Natural killer cell treated with Interleukin-12 subunit alpha and Interleukin-12 subunit beta and Interleukin-15 and Interleukin-18, amount 100 ng/mL, for 72 hours (primary cell): ENCODE measurements at regions not wholly inside any gene's neighbourhood (a gene's known extent, or its start where the extent isn't known, plus 50 kb on each side); places are given as distances from the start of the nearest gene placed in this dataset.
"Not testable (repeated sequence)": the region's sequence is repeated elsewhere in the genome, so short reads cannot be mapped to it uniquely, and the experiment has no call there.

Source experiments
- ATAC-seq, 2 donors: fragments of 150-1000 bp; cut with Tn5 transposase in 1 of 2; sonication (Bioruptor Pico), chemical (Tn5 transposase) in 1 of 2; 2 replicates each; pipeline ENCODE4 v1.10.0; 2021
- DNase-seq: peaks from one replicate; pipeline ENCODE4 v3.0.0; 2022; ENCODE audit warnings: low spot score
- H3K27ac Mint-ChIP-seq, 2 donors: 1 replicate in 1 of 2; 2 replicates in 1 of 2; pipeline ENCODE4 v1.8.0; 2022; ENCODE audit warnings: mixed read lengths in 2 of 2, mild to moderate bottlenecking in 1 of 2, moderate library complexity in 1 of 2
- H3K27me3 Mint-ChIP-seq, 2 donors: 1 replicate in 1 of 2; 2 replicates in 1 of 2; pipeline ENCODE4 v1.8.0; 2022; ENCODE audit warnings: mixed read lengths in 2 of 2
- H3K36me3 Mint-ChIP-seq: one replicate; pipeline ENCODE4 v1.8.0; 2022; ENCODE audit warnings: mixed read lengths
- H3K4me1 Mint-ChIP-seq, 2 donors: 1 replicate in 1 of 2; 2 replicates in 1 of 2; pipeline ENCODE4 v1.8.0; 2022; ENCODE audit warnings: low read depth in 2 of 2, mixed read lengths in 2 of 2, mild to moderate bottlenecking in 1 of 2
- H3K4me3 Mint-ChIP-seq: one replicate; pipeline ENCODE4 v1.8.0; 2022; ENCODE audit warnings: mixed read lengths
- H3K9me3 Mint-ChIP-seq: 2 replicates; pipeline ENCODE4 v1.8.0; 2022; ENCODE audit warnings: mixed read lengths

- Mint-ChIP-seq H3K27me3 (no peaks in the 10 kb centered on the region), H3K9me3 (peaks cover 8% of the 10 kb centered on the region), H3K27ac (no peak overlapping the region), H3K4me1 (no peaks in the 10 kb centered on the region), H3K36me3 (no peaks in the 10 kb centered on the region), H3K4me3 (no peak overlapping the region)
- ATAC-seq (no peak), DNase-seq (no peak)
Measured at GRCh38 chr4:33940281-33940680, 2304.0 kb downstream of the ARAP2 start.

GRCh38 chr4:33941854-33942253 is 2302.5 kb downstream of the ARAP2 start:
- Mint-ChIP-seq H3K9me3 (peaks cover 8% of the 10 kb centered on the region), H3K4me1 (no peaks in the 10 kb centered on the region), H3K4me3 (no peak overlapping the region), H3K27ac (no peak overlapping the region), H3K27me3 (no peaks in the 10 kb centered on the region), H3K36me3 (no peaks in the 10 kb centered on the region)
- DNase-seq = no peak
- no peak for ATAC-seq

GRCh38 chr4:33948921-33949320 is 2295.4 kb downstream of the ARAP2 start:
- Mint-ChIP-seq H3K27ac (no peak overlapping the region), H3K4me3 (no peak overlapping the region), H3K9me3 (peaks cover 9% of the 10 kb centered on the region), H3K27me3 (no peaks in the 10 kb centered on the region), H3K4me1 (no peaks in the 10 kb centered on the region), H3K36me3 (no peaks in the 10 kb centered on the region)
- no peak for ATAC-seq
- no peak for DNase-seq

GRCh38 chr4:33953848-33954247 is 2290.5 kb downstream of the ARAP2 start:
- not testable (repeated sequence) for H3K4me1 Mint-ChIP-seq, H3K36me3 Mint-ChIP-seq, DNase-seq, ATAC-seq, H3K4me3 Mint-ChIP-seq, H3K27me3 Mint-ChIP-seq, H3K27ac Mint-ChIP-seq
- peaks cover 19% of the 10 kb centered on the region for H3K9me3 Mint-ChIP-seq

- no peak overlapping the region for H3K27ac Mint-ChIP-seq
- no peaks in the 10 kb centered on the region for H3K27me3 Mint-ChIP-seq
- H3K9me3 Mint-ChIP-seq = peaks cover 24% of the 10 kb centered on the region
- DNase-seq (no peak), ATAC-seq (peak; percentile 6 to 36)
- peaks cover 4% of the 10 kb centered on the region for H3K36me3 Mint-ChIP-seq
- no peak overlapping the region for H3K4me3 Mint-ChIP-seq
- no peaks in the 10 kb centered on the region for H3K4me1 Mint-ChIP-seq
Measured at GRCh38 chr4:33954759-33955158, 2289.6 kb downstream of the ARAP2 start.

GRCh38 chr4:33959519-33959918 is 2284.8 kb downstream of the ARAP2 start:
- Mint-ChIP-seq H3K4me3 (no peak overlapping the region), H3K9me3 (peaks cover 18% of the 10 kb centered on the region), H3K27me3 (no peaks in the 10 kb centered on the region), H3K4me1 (no peaks in the 10 kb centered on the region), H3K27ac (no peak overlapping the region), H3K36me3 (peaks cover 4% of the 10 kb centered on the region)
- no peak for DNase-seq
- ATAC-seq = no peak

DNA sequence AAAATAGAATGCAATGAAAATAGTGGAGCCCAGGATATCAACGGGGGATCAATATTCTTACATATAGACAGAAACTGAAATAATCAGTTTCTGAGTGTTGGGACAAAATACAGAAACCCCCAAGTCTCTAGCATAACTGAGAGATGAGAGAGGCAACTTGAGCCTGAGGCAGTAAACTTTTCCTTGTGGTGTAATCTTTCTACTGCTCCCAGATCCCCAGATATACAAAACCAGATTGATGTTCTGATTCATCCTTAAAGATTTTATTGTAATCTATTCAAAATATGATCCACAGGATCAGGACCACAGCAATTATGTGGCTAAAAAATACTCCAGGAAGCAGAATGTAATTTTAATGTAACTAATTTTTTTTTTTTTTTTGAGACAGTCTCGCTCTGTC is 2282.6 kb downstream of the ARAP2 start:
- no peak for ATAC-seq
- no peak overlapping the region for H3K27ac Mint-ChIP-seq
- peaks cover 18% of the 10 kb centered on the region for H3K9me3 Mint-ChIP-seq
- DNase-seq = no peak
- H3K4me1 Mint-ChIP-seq = no peaks in the 10 kb centered on the region
- no peak overlapping the region for H3K4me3 Mint-ChIP-seq
- peaks cover 4% of the 10 kb centered on the region for H3K36me3 Mint-ChIP-seq
- no peaks in the 10 kb centered on the region for H3K27me3 Mint-ChIP-seq

- no peaks in the 10 kb centered on the region for H3K36me3 Mint-ChIP-seq
- H3K27me3 Mint-ChIP-seq = no peaks in the 10 kb centered on the region
- H3K4me1 Mint-ChIP-seq = no peaks in the 10 kb centered on the region
- peaks cover 12% of the 10 kb centered on the region for H3K9me3 Mint-ChIP-seq
- no peak for DNase-seq
- H3K4me3 Mint-ChIP-seq = no peak overlapping the region
- H3K27ac Mint-ChIP-seq = no peak overlapping the region
- no peak for ATAC-seq
Measured at GRCh38 chr4:33966808-33967207, 2277.5 kb downstream of the ARAP2 start.

DNA sequence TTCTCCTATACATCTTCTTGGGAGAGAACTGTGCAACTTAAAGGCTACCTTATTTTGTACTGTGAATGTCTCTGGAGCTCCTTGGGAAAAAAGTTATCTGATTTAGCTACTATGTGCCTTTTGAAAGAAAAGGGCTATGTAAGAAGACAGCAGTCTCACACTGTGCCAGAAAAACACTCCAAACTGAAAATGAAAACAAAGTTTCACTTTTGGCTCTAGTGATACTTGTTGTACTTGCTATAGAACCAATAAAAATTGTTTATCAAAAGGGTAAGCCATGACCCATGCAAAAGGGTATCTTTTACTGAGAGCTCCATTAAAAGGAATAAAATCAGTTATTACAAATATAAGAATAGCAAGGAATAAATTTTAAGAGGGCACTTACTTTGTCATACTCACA is 2270.0 kb downstream of the ARAP2 start:
- Mint-ChIP-seq H3K4me3 (no peak overlapping the region), H3K9me3 (peaks cover 26% of the 10 kb centered on the region), H3K4me1 (no peaks in the 10 kb centered on the region), H3K27ac (no peak overlapping the region), H3K27me3 (no peaks in the 10 kb centered on the region), H3K36me3 (no peaks in the 10 kb centered on the region)
- DNase-seq = no peak
- ATAC-seq = no peak

DNA sequence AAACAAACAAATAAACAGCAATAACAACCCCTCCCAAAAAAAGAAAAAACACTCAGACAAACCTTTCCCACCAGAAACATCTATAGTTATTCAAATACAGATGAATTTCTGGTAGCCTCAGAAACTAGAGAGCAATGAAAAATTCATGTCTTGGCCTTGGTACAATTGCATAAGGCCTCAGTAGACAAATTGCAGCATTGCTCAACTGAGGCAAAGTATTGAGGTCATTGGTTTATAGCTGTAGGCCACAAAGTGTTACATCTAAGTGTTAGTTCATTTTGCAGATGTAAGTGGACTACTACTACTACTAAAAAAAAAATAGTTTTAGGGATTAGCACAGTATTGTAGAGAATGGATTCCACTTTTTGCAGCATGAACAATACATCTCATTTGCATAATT is 2268.3 kb downstream of the ARAP2 start:
- no peaks in the 10 kb centered on the region for H3K4me1 Mint-ChIP-seq
- no peaks in the 10 kb centered on the region for H3K36me3 Mint-ChIP-seq
- H3K27me3 Mint-ChIP-seq = no peaks in the 10 kb centered on the region
- no peak overlapping the region for H3K4me3 Mint-ChIP-seq
- ATAC-seq (no peak), DNase-seq (no peak)
- no peak overlapping the region for H3K27ac Mint-ChIP-seq
- H3K9me3 Mint-ChIP-seq = peaks cover 20% of the 10 kb centered on the region

- DNase-seq, H3K4me3 Mint-ChIP-seq, ATAC-seq, H3K4me1 Mint-ChIP-seq, H3K27me3 Mint-ChIP-seq, H3K27ac Mint-ChIP-seq, H3K9me3 Mint-ChIP-seq, H3K36me3 Mint-ChIP-seq: not testable (repeated sequence)
Measured at GRCh38 chr4:33979781-33980180, 2264.5 kb downstream of the ARAP2 start.

GRCh38 chr4:33980361-33980760 is 2264.0 kb downstream of the ARAP2 start:
- H3K36me3 Mint-ChIP-seq = no peaks in the 10 kb centered on the region
- no peak overlapping the region for H3K4me3 Mint-ChIP-seq
- DNase-seq = no peak
- no peak overlapping the region for H3K27ac Mint-ChIP-seq
- no peaks in the 10 kb centered on the region for H3K4me1 Mint-ChIP-seq
- peaks cover 4% of the 10 kb centered on the region for H3K9me3 Mint-ChIP-seq
- no peak for ATAC-seq
- no peaks in the 10 kb centered on the region for H3K27me3 Mint-ChIP-seq

DNA sequence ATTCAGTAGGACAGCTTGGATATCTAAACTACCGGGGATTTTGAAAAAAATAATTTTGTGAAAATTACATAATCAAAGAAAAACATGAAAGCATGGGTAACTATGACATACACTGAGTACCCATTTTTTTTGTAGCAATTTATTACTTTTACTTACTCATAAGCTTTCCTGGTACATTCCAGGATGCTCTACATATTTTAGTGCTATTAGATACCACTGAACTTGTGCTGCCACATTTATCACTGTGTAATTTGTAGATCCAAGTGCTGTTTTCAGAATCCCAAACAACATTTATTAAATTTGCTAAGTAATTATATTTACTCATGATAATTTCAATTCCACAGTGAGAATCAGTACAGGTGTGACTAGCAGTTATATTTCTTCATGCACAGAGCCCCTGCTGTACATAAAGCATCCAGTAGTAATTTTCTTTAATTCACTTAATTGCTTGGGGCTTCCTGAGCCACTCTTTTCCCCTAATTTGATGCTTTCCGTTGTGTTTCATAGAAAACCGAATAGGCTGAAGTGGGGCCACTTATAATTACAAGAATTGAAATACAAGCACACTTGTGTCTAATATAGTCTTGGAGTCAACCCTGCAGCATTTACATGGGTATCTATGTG is 2254.4 kb downstream of the ARAP2 start:
- Mint-ChIP-seq H3K9me3 (peaks cover 9% of the 10 kb centered on the region), H3K27me3 (no peaks in the 10 kb centered on the region), H3K36me3 (no peaks in the 10 kb centered on the region)

GRCh38 chr4:33996075-33996718 is 2248.1 kb downstream of the ARAP2 start:
- ATAC-seq = no peak
- Mint-ChIP-seq H3K9me3 (peaks cover 10% of the 10 kb centered on the region), H3K4me1 (no peaks in the 10 kb centered on the region), H3K36me3 (no peaks in the 10 kb centered on the region), H3K4me3 (no peak overlapping the region), H3K27ac (no peak overlapping the region), H3K27me3 (no peaks in the 10 kb centered on the region)
- no peak for DNase-seq

More for the DNA sequence above, 2254.4 kb downstream of the ARAP2 start:
- Mint-ChIP-seq H3K4me1 (no peaks in the 10 kb centered on the region), H3K27ac (no peak overlapping the region), H3K4me3 (no peak overlapping the region)
- no peak for ATAC-seq
- DNase-seq = no peak

- H3K36me3 Mint-ChIP-seq = no peaks in the 10 kb centered on the region
- H3K4me1 Mint-ChIP-seq = no peaks in the 10 kb centered on the region
Measured at GRCh38 chr4:33998291-33998690, 2246.0 kb downstream of the ARAP2 start.

More at GRCh38 chr4:33998291-33998690, 2246.0 kb downstream of the ARAP2 start:
- Mint-ChIP-seq H3K4me3 (no peak overlapping the region), H3K27me3 (no peaks in the 10 kb centered on the region), H3K27ac (no peak overlapping the region), H3K9me3 (peaks cover 11% of the 10 kb centered on the region)
- no peak for DNase-seq
- ATAC-seq = no peak
